DMS53 (cell line): ENCODE measurements at regions not wholly inside any gene's neighbourhood (a gene's known extent, or its start where the extent isn't known, plus 50 kb on each side); places are given as distances from the start of the nearest gene placed in this dataset.
A peak's percentile ranks its signal among the peaks of the same experiment; 100 is the strongest.
"Not testable (repeated sequence)": the region's sequence is repeated elsewhere in the genome, so short reads cannot be mapped to it uniquely, and the experiment has no call there.

ENCODE experiments used
- DNase-seq: peaks from one replicate; lab custom pipeline; 2025; lab: John Stamatoyannopoulos, UW

- no peak for DNase-seq
Measured at GRCh38 chr11:104704146-104704830, 194.0 kb downstream of the CASP12 start.

- DNase-seq: no peak
Measured at GRCh38 chr11:104700609-104701008, 197.7 kb downstream of the CASP12 start.

- DNase-seq: no peak
Measured at GRCh38 chr11:104699981-104700380, 198.3 kb downstream of the CASP12 start.

- no peak for DNase-seq
Measured at GRCh38 chr11:104695065-104695463, 203.2 kb downstream of the CASP12 start.

- no peak for DNase-seq
Measured at GRCh38 chr11:104694259-104695064, 203.8 kb downstream of the CASP12 start.

GRCh38 chr11:104692751-104693150 lies 205.5 kb downstream of the CASP12 start:
- DNase-seq: no peak

- DNase-seq: no peak
Measured at GRCh38 chr11:104691129-104691528, 207.1 kb downstream of the CASP12 start.

GRCh38 chr11:104690241-104690640 lies 208.0 kb downstream of the CASP12 start:
- DNase-seq: no peak

- no peak for DNase-seq
Measured at GRCh38 chr11:104688731-104689130, 209.5 kb downstream of the CASP12 start.

- DNase-seq: no peak
Measured at GRCh38 chr11:104682206-104682605, 216.1 kb downstream of the CASP12 start.

GRCh38 chr11:104679258-104679657 lies 219.0 kb downstream of the CASP12 start:
- no peak for DNase-seq

GRCh38 chr11:104678408-104678807 lies 219.9 kb downstream of the CASP12 start:
- DNase-seq: no peak

- not testable (repeated sequence) for DNase-seq
Measured at GRCh38 chr11:104677069-104677468, 221.2 kb downstream of the CASP12 start.

GRCh38 chr11:104672897-104673296 lies 225.4 kb downstream of the CASP12 start:
- peak; percentile 41 for DNase-seq

GRCh38 chr11:104668797-104669463 lies 229.3 kb downstream of the CASP12 start:
- DNase-seq: peak; percentile 72

- no peak for DNase-seq
Measured at GRCh38 chr11:104666624-104667023, 231.6 kb downstream of the CASP12 start.

- DNase-seq: peak; percentile 29
Measured at GRCh38 chr11:104665641-104666040, 232.6 kb downstream of the CASP12 start.

GRCh38 chr11:104663190-104664140 lies 234.8 kb downstream of the CASP12 start:
- DNase-seq: no peak

- no peak for DNase-seq
Measured at GRCh38 chr11:104661901-104662300, 236.4 kb downstream of the CASP12 start.

- DNase-seq: no peak
Measured at GRCh38 chr11:104661471-104661870, 236.8 kb downstream of the CASP12 start.

GRCh38 chr11:104658177-104658576 lies 240.1 kb downstream of the CASP12 start:
- DNase-seq: no peak

GRCh38 chr11:104657083-104657482 lies 241.2 kb downstream of the CASP12 start:
- DNase-seq: no peak
